ENCODE measurements at regions not wholly inside any gene's neighbourhood (a gene's known extent, or its start where the extent isn't known, plus 50 kb on each side); places are given as distances from the start of the nearest gene placed in this dataset.
A peak's percentile ranks its signal among the peaks of the same experiment; 100 is the strongest.

- no peaks in the 10 kb centered on the region for H3K9me3 ChIP-seq (ENCODE audit: control insufficient read depth, insufficient read depth, low read depth, low read length)
- H3K4me3 ChIP-seq (replicated peaks in 1 of 4; ENCODE audit: control extremely low read depth in 1 of 4, insufficient read depth in 1 of 4, low read depth in 3 of 4, low read length in 4 of 4), result no peak overlapping the region
- no peaks in the 10 kb centered on the region for H3K79me2 ChIP-seq (ENCODE audit: control insufficient read depth, insufficient read depth, low read length)
- H3K4me2 ChIP-seq (ENCODE audit: extremely low read depth, insufficient read depth, low read length), result no peak overlapping the region
- no peak overlapping the region for H3K27ac ChIP-seq (ENCODE audit: insufficient read depth, low read length)
- H3K9ac ChIP-seq (ENCODE audit: insufficient read depth, low read length), result no peak overlapping the region
- H4K20me1 ChIP-seq (ENCODE audit: control insufficient read depth, extremely low read depth, insufficient read depth, low read length), result no peaks in the 10 kb centered on the region
- DNase-seq (ENCODE audit: low read depth in 2 of 2), result peak in 1 of 2 donors; percentile 11
- TF ChIP-seq CTCF (conservative IDR thresholded peaks at IDR 0.05 in 1 of 2, IDR thresholded peaks at IDR 0.05 in 1 of 2; ENCODE audit: low read depth in 1 of 2, low read length in 2 of 2), result no peak
- no peaks in the 10 kb centered on the region for H3K36me3 ChIP-seq (ENCODE audit: control insufficient read depth, insufficient read depth, low read length)
- no peaks in the 10 kb centered on the region for H3K4me1 ChIP-seq (ENCODE audit: control insufficient read depth, extremely low read depth, insufficient read depth, low read length)
- H3K27me3 ChIP-seq (ENCODE audit: control insufficient read depth, insufficient read depth, low read length), result no peaks in the 10 kb centered on the region
- no peak overlapping the region for H2AFZ ChIP-seq (ENCODE audit: low read length)
These were observed 388.5 kb downstream of the LMO4 start for GRCh38 chr1:87717157-87717670.

GRCh38 chr1:87718241-87718950, 389.7 kb downstream of the LMO4 start:
- Histone ChIP-seq H4K20me1 (ENCODE audit: control insufficient read depth, extremely low read depth, insufficient read depth, low read length) (no peaks in the 10 kb centered on the region), H2AFZ (ENCODE audit: low read length) (no peak overlapping the region), H3K9ac (ENCODE audit: insufficient read depth, low read length) (no peak overlapping the region), H3K9me3 (ENCODE audit: control insufficient read depth, insufficient read depth, low read depth, low read length) (no peaks in the 10 kb centered on the region), H3K27ac (ENCODE audit: insufficient read depth, low read length) (no peak overlapping the region), H3K4me1 (ENCODE audit: control insufficient read depth, extremely low read depth, insufficient read depth, low read length) (no peaks in the 10 kb centered on the region), H3K27me3 (ENCODE audit: control insufficient read depth, insufficient read depth, low read length) (no peaks in the 10 kb centered on the region), H3K4me3 (replicated peaks in 1 of 4; ENCODE audit: control extremely low read depth in 1 of 4, insufficient read depth in 1 of 4, low read depth in 3 of 4, low read length in 4 of 4) (no peak overlapping the region), H3K79me2 (ENCODE audit: control insufficient read depth, insufficient read depth, low read length) (no peaks in the 10 kb centered on the region), H3K4me2 (ENCODE audit: extremely low read depth, insufficient read depth, low read length) (no peak overlapping the region), H3K36me3 (ENCODE audit: control insufficient read depth, insufficient read depth, low read length) (no peaks in the 10 kb centered on the region)
- DNase-seq (ENCODE audit: low read depth in 2 of 2), result no peak
- TF ChIP-seq EZH2 (IDR thresholded peaks at IDR 0.05; ENCODE audit: low read length, missing control alignments) (no peak), CTCF (conservative IDR thresholded peaks at IDR 0.05 in 1 of 2, IDR thresholded peaks at IDR 0.05 in 1 of 2; ENCODE audit: low read depth in 1 of 2, low read length in 2 of 2) (no peak)

- Histone ChIP-seq H3K36me3 (ENCODE audit: control insufficient read depth, insufficient read depth, low read length) (no peaks in the 10 kb centered on the region), H3K4me2 (ENCODE audit: extremely low read depth, insufficient read depth, low read length) (no peak overlapping the region), H3K9me3 (ENCODE audit: control insufficient read depth, insufficient read depth, low read depth, low read length) (no peaks in the 10 kb centered on the region), H4K20me1 (ENCODE audit: control insufficient read depth, extremely low read depth, insufficient read depth, low read length) (no peaks in the 10 kb centered on the region), H3K9ac (ENCODE audit: insufficient read depth, low read length) (no peak overlapping the region), H3K79me2 (ENCODE audit: control insufficient read depth, insufficient read depth, low read length) (no peaks in the 10 kb centered on the region), H3K4me1 (ENCODE audit: control insufficient read depth, extremely low read depth, insufficient read depth, low read length) (no peaks in the 10 kb centered on the region), H3K27ac (ENCODE audit: insufficient read depth, low read length) (no peak overlapping the region), H3K27me3 (ENCODE audit: control insufficient read depth, insufficient read depth, low read length) (no peaks in the 10 kb centered on the region), H2AFZ (ENCODE audit: low read length) (no peak overlapping the region), H3K4me3 (replicated peaks in 1 of 4; ENCODE audit: control extremely low read depth in 1 of 4, insufficient read depth in 1 of 4, low read depth in 3 of 4, low read length in 4 of 4) (no peak overlapping the region)
- TF ChIP-seq EZH2 (IDR thresholded peaks at IDR 0.05; ENCODE audit: low read length, missing control alignments), result no peak
- TF ChIP-seq CTCF (conservative IDR thresholded peaks at IDR 0.05 in 1 of 2, IDR thresholded peaks at IDR 0.05 in 1 of 2; ENCODE audit: low read depth in 1 of 2, low read length in 2 of 2), result no peak
- DNase-seq (ENCODE audit: low read depth in 2 of 2), result no peak
These were observed 391.0 kb downstream of the LMO4 start for GRCh38 chr1:87719658-87720057.

All from fibroblast of lung (primary cell).